Vagina (tissue), 2 donors: ENCODE measurements at regions not wholly inside any gene's neighbourhood (a gene's known extent, or its start where the extent isn't known, plus 50 kb on each side); places are given as distances from the start of the nearest gene placed in this dataset.

Experiments used
- POLR2AphosphoS5 ChIP-seq, 2 donors: sonication (generic); formaldehyde crosslinking; IDR thresholded peaks; one replicate each; pipeline ENCODE4 v1.9.0; 2017; ENCODE audit warnings: antibody characterized with exemption in 2 of 2, mild to moderate bottlenecking in 2 of 2, low read depth in 1 of 2; ENCODE audit not compliant: insufficient read depth in 1 of 2
- TF ChIP-seq, protein P1 (sequence below), 3 experiments: fragments of 450-650 bp in 2 of 3; fragments of 200-600 bp in 1 of 3; sonication (generic) in 1 of 3; IDR thresholded peaks; one replicate each; pipeline ENCODE4 v1.5.1; 2017 to 2019; ENCODE audit warnings: antibody characterized with exemption in 3 of 3, mild to moderate bottlenecking in 2 of 3, moderate library complexity in 2 of 3

DNA sequence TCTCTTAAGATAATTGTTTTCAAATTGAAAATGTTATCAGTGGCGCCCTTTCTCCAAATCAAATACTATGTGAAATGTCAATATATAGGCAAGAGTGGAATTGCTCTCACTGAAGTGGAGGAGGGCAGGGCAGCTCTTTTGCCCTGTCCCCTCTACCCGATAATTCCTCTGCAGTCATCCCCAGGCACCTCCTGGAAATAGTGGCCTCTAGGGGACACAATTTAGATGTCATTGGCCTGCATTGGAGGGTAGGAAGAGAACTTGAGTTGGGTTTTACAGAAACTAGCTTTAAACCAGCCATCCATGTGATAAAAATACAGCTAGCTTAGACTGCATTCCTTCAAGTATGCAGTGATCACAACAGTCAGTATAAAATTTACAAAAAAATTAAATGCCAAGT is 288.9 kb downstream of the EDEM1 start:
- no peak for TF ChIP-seq POLR2AphosphoS5 (IDR thresholded peaks at IDR 0.05; ENCODE audit: insufficient read depth in 1 of 2, low read depth in 1 of 2)
- TF ChIP-seq, protein P1, sequence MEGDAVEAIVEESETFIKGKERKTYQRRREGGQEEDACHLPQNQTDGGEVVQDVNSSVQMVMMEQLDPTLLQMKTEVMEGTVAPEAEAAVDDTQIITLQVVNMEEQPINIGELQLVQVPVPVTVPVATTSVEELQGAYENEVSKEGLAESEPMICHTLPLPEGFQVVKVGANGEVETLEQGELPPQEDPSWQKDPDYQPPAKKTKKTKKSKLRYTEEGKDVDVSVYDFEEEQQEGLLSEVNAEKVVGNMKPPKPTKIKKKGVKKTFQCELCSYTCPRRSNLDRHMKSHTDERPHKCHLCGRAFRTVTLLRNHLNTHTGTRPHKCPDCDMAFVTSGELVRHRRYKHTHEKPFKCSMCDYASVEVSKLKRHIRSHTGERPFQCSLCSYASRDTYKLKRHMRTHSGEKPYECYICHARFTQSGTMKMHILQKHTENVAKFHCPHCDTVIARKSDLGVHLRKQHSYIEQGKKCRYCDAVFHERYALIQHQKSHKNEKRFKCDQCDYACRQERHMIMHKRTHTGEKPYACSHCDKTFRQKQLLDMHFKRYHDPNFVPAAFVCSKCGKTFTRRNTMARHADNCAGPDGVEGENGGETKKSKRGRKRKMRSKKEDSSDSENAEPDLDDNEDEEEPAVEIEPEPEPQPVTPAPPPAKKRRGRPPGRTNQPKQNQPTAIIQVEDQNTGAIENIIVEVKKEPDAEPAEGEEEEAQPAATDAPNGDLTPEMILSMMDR (IDR thresholded peaks at IDR 0.05): no peak
